Ammon's horn (tissue), 1 donor: ENCODE measurements at regions not wholly inside any gene's neighbourhood (a gene's known extent, or its start where the extent isn't known, plus 50 kb on each side); places are given as distances from the start of the nearest gene placed in this dataset.

Experiments used
- DNase-seq: peaks from one replicate; pipeline ENCODE4 v3.0.0-alpha.2; 2016; ENCODE audit warnings: low spot score

DNA sequence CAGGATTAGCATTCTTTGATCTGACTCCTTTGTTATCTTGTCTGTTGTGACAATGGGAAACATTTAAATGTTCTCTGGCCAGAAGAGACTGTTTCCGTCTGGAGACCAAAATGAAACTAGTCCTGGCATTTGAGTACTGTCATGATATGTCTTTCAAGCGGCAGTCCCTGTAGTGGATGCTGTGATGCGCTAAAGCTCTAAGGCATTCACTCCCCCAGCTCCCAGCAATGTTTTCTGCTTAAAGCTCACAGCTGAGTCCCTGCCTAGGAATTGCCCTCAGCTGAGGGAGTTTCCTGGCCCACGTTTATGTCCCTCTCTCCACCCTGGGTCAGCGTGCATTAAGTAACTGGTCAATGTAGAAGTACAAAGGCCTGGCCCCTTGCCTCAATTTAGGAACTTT lies 109.4 kb downstream of the UCHL5 start:
- DNase-seq = no peak

DNA sequence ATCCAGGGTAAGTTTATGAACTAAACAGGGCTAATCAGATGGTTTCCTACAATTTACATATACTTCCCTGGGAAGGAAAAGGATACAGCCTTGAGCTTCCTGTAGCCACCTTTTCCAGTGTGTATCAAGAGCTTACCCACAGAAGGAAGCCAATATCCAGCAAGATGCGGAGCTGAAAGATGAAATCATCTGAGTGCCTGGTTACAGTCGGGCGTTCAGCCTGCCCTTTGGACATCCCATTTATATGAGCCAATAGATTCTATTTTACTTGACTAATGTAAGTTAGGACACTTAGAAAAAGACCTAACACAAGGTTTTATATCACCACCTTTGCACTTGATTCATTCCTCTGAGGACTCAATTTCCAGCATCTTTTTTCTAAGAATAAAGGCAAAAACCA lies 108.2 kb downstream of the UCHL5 start:
- no peak for DNase-seq

DNA sequence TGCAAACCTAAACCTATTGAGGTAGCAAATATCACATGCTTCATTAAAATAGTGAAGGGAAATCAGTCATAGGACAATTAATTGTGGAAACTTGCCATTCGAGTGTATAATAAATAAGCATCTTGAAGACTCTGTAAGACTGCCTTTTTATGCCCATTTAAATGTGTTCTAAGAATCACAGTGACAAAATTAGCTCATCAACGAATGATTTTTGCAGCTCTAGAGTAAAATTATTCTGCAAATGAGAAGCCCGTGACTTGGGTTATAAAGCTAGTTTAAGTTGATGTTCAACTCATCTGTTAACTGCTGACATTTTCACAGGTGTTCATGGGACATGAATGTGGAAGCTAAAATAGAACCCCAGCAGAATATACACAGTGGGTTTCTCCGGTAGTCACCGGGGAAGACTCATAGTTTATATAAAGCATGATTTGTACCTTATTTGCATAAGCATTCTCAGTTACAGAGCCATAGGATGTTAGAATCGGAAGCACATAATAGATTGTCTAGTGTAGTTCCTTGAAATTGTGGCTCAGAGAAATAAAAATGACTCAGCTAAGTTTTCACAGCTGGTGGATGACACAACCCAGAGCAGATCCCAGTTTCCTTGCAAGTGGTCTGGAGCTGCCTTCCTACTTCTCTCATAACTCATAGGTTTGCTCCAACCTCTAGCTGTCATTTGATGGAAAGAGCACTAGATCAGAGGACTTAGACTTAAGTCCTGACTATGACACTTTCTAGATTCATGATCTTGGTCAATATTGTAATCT lies 107.3 kb downstream of the UCHL5 start:
- DNase-seq = no peak

DNA sequence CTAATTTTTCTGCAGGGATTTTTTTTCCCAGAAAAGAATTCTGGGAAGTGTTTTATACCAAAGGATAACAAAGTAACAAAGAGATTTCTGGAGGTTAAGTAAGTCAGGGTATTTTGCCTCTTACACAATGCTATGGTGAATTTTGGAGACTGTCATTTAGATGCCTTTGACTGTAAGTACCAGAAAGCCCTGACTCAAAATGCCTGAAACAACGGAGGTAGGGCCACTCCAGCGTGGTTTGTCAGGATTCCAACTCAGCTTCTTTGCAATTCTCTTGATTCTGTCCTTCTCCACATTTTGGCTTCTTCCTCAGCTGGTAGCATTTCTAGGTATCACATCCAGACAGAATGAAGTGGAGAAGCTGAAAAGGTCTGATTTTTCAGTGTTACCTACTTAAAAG lies 106.5 kb downstream of the UCHL5 start:
- no peak for DNase-seq

DNA sequence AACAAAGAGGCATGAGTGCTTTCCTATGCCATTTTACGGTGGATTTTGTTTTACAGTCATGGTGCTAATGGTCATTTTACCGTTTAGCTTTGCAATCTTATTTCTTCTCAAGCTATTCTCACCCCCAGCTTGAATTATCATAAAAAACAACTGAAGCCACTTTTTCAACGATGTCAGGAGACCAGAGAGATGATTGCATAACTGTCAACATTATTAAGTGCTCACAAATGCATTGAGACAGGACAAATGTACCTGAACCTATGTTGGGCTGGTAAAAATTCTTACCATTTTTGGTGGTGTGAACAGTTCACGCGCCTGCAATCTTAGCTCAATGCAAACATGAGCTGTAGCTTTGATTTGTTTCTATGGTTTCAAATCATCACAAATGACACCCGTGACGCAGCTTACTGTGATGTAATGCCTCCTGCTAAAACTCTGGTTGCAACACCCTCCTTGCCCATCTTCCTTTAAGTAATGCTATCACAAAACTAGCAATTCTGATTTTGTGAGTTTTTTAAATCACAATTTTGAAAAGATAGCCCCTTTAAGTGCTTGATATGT lies 104.4 kb downstream of the UCHL5 start:
- DNase-seq = no peak

DNA sequence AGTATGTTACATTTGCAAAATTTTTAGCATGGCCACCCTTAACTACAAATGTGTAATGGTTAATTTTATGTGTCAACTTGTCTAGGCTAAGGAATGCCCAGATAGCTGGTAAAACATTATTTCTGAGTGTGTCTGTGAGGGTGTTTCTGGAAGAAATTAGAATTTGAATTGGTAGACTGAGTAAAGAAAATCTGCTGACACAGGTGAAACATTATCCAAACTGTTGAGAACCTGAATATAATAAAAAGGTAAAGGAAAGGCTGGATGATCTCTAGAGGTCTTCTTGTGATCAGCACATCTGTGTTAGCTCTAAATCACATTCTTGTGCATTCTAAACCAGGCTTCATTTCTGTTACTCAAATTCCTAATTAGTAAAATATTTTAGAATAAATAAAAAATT lies 100.8 kb downstream of the UCHL5 start:
- no peak for DNase-seq

DNA sequence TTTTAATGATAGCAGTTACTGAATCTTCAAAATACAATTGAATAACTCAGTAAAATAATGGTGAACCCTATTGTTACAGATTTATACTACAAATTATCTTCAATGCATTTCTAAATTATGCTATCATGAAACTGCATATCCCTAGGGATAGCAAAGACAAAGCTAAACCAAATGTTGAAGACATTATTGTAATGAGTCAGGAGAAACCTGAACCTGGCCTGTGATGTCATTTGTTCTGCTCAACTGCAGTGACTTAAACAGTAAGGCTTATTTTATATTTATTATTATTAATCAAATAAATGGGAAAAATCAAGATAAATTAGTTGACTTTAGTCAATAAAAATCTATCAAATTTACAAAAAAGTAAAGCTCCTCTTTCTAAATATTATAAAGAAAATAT lies 100.3 kb downstream of the UCHL5 start:
- no peak for DNase-seq

DNA sequence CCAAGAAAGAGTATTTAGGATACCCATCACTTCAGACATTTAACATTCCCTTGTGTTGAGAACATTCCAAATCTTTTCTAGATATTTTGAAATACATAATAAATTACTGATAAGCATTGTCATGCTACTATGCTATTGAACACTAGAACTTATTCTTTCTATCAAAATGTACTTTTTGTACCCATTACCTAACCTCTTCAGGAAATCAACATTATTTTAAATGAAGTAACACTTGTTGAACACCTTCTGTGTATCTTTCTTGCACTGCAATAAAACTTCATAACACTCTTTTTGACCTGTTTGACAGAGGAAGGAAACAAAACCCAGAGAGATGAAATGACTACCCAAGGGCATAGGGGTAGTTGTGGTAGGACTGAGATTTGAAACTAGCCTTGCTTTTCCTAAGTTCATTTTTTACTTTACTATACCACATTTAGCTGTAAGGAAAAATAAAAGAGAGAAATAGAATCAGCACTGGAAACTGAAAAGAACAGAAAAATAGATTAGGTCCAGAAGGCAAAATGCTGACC lies 99.4 kb downstream of the UCHL5 start:
- DNase-seq = no peak
